ENCODE measurements at regions not wholly inside any gene's neighbourhood (a gene's known extent, or its start where the extent isn't known, plus 50 kb on each side); places are given as distances from the start of the nearest gene placed in this dataset.
"Not testable (repeated sequence)": the region's sequence is repeated elsewhere in the genome, so short reads cannot be mapped to it uniquely, and the experiment has no call there.

- no peak for TF ChIP-seq IRF1 (CRISPR knock-in tag; IDR thresholded peaks at IDR 0.05)
- no peak for TF ChIP-seq SMAD3 (CRISPR knock-in tag; IDR thresholded peaks at IDR 0.05; ENCODE audit: borderline replicate concordance)
Observed at GRCh38 chr18:51345848-51346391, 148.4 kb upstream of the MEX3C start (continued).

GRCh38 chr18:51346404-51346803, 148.9 kb upstream of the MEX3C start:
- H3K27me3 Mint-ChIP-seq (ENCODE audit: low read depth): no peaks in the 10 kb centered on the region; the same call in 1 of the 2 replicates
- ChIA-PET POLR2A (no interaction called here), CTCF (interaction anchor here (1.1 kb wide), 1 partner anchor 69 kb away, joined by 4 read pairs; no protein-coding TSS in a partner anchor)
- ATAC-seq: no peak
- 0 out of 2 replicates have a peak, but pooled peaks cover 10% of the 10 kb centered on the region for H3K9me3 Mint-ChIP-seq
- no peak overlapping the region for H3K4me3 Mint-ChIP-seq
- DNase-seq (ENCODE audit: low spot score): no peak
- no peak for TF ChIP-seq ZNF232 (CRISPR knock-in tag; IDR thresholded peaks at IDR 0.05)
- H3K36me3 Mint-ChIP-seq: no peaks in the 10 kb centered on the region
- no peak overlapping the region for H3K27ac Mint-ChIP-seq
- H3K4me1 Mint-ChIP-seq: peaks cover 18% of the 10 kb centered on the region

- no peak for TF ChIP-seq ZBTB43 (CRISPR knock-in tag; IDR thresholded peaks at IDR 0.05)
- Mint-ChIP-seq H3K9me3 (peaks cover 6% of the 10 kb centered on the region), H3K4me3 (no peak overlapping the region), H3K4me1 (peaks cover 18% of the 10 kb centered on the region), H3K27ac (no peak overlapping the region), H3K36me3 (no peaks in the 10 kb centered on the region), H3K27me3 (ENCODE audit: low read depth) (no peaks in the 10 kb centered on the region; the same call in 1 of the 2 replicates)
- DNase-seq (ENCODE audit: low spot score) (no peak), ATAC-seq (no peak)
- CTCF ChIA-PET: no interaction called here
- POLR2A ChIA-PET: no interaction called here
Observed at GRCh38 chr18:51350081-51350480, 152.6 kb upstream of the MEX3C start.

GRCh38 chr18:51355841-51356240, 158.4 kb upstream of the MEX3C start:
- ChIA-PET CTCF (no interaction called here), POLR2A (no interaction called here)
- H3K27ac Mint-ChIP-seq: no peak overlapping the region
- H3K27me3 Mint-ChIP-seq (ENCODE audit: low read depth): no peaks in the 10 kb centered on the region; the same call in 1 of the 2 replicates
- H3K4me3 Mint-ChIP-seq: no peak overlapping the region
- H3K4me1 Mint-ChIP-seq: peaks cover 17% of the 10 kb centered on the region
- peaks cover 3% of the 10 kb centered on the region for H3K9me3 Mint-ChIP-seq
- H3K36me3 Mint-ChIP-seq: no peaks in the 10 kb centered on the region
- ATAC-seq (no peak), DNase-seq (ENCODE audit: low spot score) (no peak)
- TF ChIP-seq MAX (CRISPR knock-in tag; IDR thresholded peaks at IDR 0.05) (0 out of 2 replicates have a peak, but pooled peaks have one; percentile 21), AR (CRISPR knock-in tag; IDR thresholded peaks at IDR 0.05) (no peak)

GRCh38 chr18:51360301-51360700, 162.8 kb upstream of the MEX3C start:
- peaks cover 26% of the 10 kb centered on the region for H3K4me1 Mint-ChIP-seq
- H3K9me3 Mint-ChIP-seq; CTCF ChIA-PET; ATAC-seq; POLR2A ChIA-PET; DNase-seq (ENCODE audit: low spot score); H3K27ac Mint-ChIP-seq; H3K4me3 Mint-ChIP-seq; H3K27me3 Mint-ChIP-seq (ENCODE audit: low read depth); H3K36me3 Mint-ChIP-seq: not testable (repeated sequence)

- ChIA-PET POLR2A (no interaction called here), CTCF (no interaction called here)
- Mint-ChIP-seq H3K36me3 (no peaks in the 10 kb centered on the region), H3K4me3 (no peak overlapping the region), H3K4me1 (peaks cover 26% of the 10 kb centered on the region), H3K27me3 (ENCODE audit: low read depth) (no peaks in the 10 kb centered on the region), H3K27ac (no peak overlapping the region), H3K9me3 (no peaks in the 10 kb centered on the region)
- ATAC-seq: no peak
- no peak for DNase-seq (ENCODE audit: low spot score)
- TF ChIP-seq SMAD4 (CRISPR knock-in tag; IDR thresholded peaks at IDR 0.05) (no peak), GABPB1 (CRISPR knock-in tag; IDR thresholded peaks at IDR 0.05) (peak; percentile 26; the same call in 1 of the 2 replicates), USF1 (CRISPR knock-in tag; IDR thresholded peaks at IDR 0.05) (no peak)
Observed at GRCh38 chr18:51361130-51361860, 163.8 kb upstream of the MEX3C start.
